SW480 (cell line): ENCODE measurements at regions not wholly inside any gene's neighbourhood (a gene's known extent, or its start where the extent isn't known, plus 50 kb on each side); places are given as distances from the start of the nearest gene placed in this dataset.
"Not testable (repeated sequence)": the region's sequence is repeated elsewhere in the genome, so short reads cannot be mapped to it uniquely, and the experiment has no call there.

ENCODE experiments used
- DNase-seq: peaks from one replicate; pipeline ENCODE4 v3.0.0-alpha.2; 2016; ENCODE audit warnings: low spot score

- no peak for DNase-seq
Observed at GRCh38 chr18:56316727-56317126, 321.7 kb downstream of the TXNL1 start.

GRCh38 chr18:56315363-56315762 lies 323.0 kb downstream of the TXNL1 start:
- DNase-seq: no peak

GRCh38 chr18:56314396-56314795 lies 324.0 kb downstream of the TXNL1 start:
- DNase-seq: no peak

- DNase-seq: no peak
Observed at GRCh38 chr18:56312551-56313335, 325.6 kb downstream of the TXNL1 start.

GRCh38 chr18:56309104-56309503 lies 329.3 kb downstream of the TXNL1 start:
- no peak for DNase-seq

GRCh38 chr18:56307354-56308170 lies 330.8 kb downstream of the TXNL1 start:
- DNase-seq: no peak

- no peak for DNase-seq
Observed at GRCh38 chr18:56306797-56307196, 331.6 kb downstream of the TXNL1 start.

- DNase-seq: no peak
Observed at GRCh38 chr18:56305583-56305982, 332.8 kb downstream of the TXNL1 start.

- DNase-seq: no peak
Observed at GRCh38 chr18:56302156-56302555, 336.2 kb downstream of the TXNL1 start.

- no peak for DNase-seq
Observed at GRCh38 chr18:56299740-56300139, 338.7 kb downstream of the TXNL1 start.

- no peak for DNase-seq
Observed at GRCh38 chr18:56298935-56299334, 339.5 kb downstream of the TXNL1 start.

- no peak for DNase-seq
Observed at GRCh38 chr18:56296381-56296780, 342.0 kb downstream of the TXNL1 start.

GRCh38 chr18:56294484-56295183 lies 343.8 kb downstream of the TXNL1 start:
- no peak for DNase-seq

GRCh38 chr18:56291294-56291693 lies 347.1 kb downstream of the TXNL1 start:
- no peak for DNase-seq

- DNase-seq: no peak
Observed at GRCh38 chr18:56289381-56289780, 349.0 kb downstream of the TXNL1 start.

- no peak for DNase-seq
Observed at GRCh38 chr18:56286775-56287325, 351.5 kb downstream of the TXNL1 start.

GRCh38 chr18:56285387-56286065 lies 352.9 kb downstream of the TXNL1 start:
- no peak for DNase-seq

- DNase-seq: no peak
Observed at GRCh38 chr18:56284319-56284718, 354.1 kb downstream of the TXNL1 start.

GRCh38 chr18:56283316-56283715 lies 355.1 kb downstream of the TXNL1 start:
- DNase-seq: no peak

GRCh38 chr18:56282234-56283104 lies 355.9 kb downstream of the TXNL1 start:
- DNase-seq: no peak

GRCh38 chr18:56279816-56280215 lies 358.6 kb downstream of the TXNL1 start:
- DNase-seq: not testable (repeated sequence)
